ENCODE measurements at regions not wholly inside any gene's neighbourhood (a gene's known extent, or its start where the extent isn't known, plus 50 kb on each side); places are given as distances from the start of the nearest gene placed in this dataset.
"Not testable (repeated sequence)": the region's sequence is repeated elsewhere in the genome, so short reads cannot be mapped to it uniquely, and the experiment has no call there.

- Histone ChIP-seq H3K4me3 (ENCODE audit: insufficient read depth, low read depth, low read length, poor library complexity, severe bottlenecking) (no peak overlapping the region), H3K27ac (ENCODE audit: insufficient read depth, low read length, poor library complexity, severe bottlenecking) (no peak overlapping the region), H3K9me3 (ENCODE audit: control insufficient read depth, low read length) (no peaks in the 10 kb centered on the region), H3K36me3 (ENCODE audit: control insufficient read depth, insufficient read depth, low read length) (no peaks in the 10 kb centered on the region), H3K4me1 (ENCODE audit: control insufficient read depth, insufficient read depth, low read length, poor library complexity, severe bottlenecking) (no peaks in the 10 kb centered on the region), H3K27me3 (replicated peaks; ENCODE audit: control insufficient read depth, insufficient read depth, low read length, poor library complexity, severe bottlenecking) (no peaks in the 10 kb centered on the region)
- DNase-seq, result no peak
Measured at GRCh38 chrX:131634900-131635299, 91.0 kb downstream of the OR13H1 start.

DNA sequence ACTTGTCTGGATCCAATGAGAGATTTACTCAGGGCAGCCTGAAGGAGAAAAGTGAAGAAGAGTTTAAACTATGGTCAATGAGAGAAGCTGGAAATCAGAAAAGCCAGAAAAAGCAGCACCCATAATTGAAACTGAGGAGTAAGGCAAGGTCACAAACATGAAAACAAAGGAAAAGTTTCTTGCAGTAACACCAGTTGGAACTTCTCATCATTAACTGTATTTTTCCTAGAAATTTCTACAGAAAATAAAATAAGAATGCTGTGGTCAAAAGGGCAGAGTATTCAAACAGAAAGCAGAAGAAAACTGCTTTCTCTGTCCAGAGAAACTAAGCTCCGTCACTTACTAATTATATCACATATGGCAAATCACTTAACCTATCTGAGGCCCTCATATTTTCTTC, 102.2 kb downstream of the OR13H1 start:
- Histone ChIP-seq H3K9me3 (ENCODE audit: control insufficient read depth, low read length) (no peaks in the 10 kb centered on the region), H3K36me3 (ENCODE audit: control insufficient read depth, insufficient read depth, low read length) (no peaks in the 10 kb centered on the region), H3K27me3 (replicated peaks; ENCODE audit: control insufficient read depth, insufficient read depth, low read length, poor library complexity, severe bottlenecking) (no peaks in the 10 kb centered on the region), H3K4me1 (ENCODE audit: control insufficient read depth, insufficient read depth, low read length, poor library complexity, severe bottlenecking) (no peaks in the 10 kb centered on the region), H3K4me3 (ENCODE audit: insufficient read depth, low read depth, low read length, poor library complexity, severe bottlenecking) (no peak overlapping the region), H3K27ac (ENCODE audit: insufficient read depth, low read length, poor library complexity, severe bottlenecking) (no peak overlapping the region)
- no peak for DNase-seq

DNA sequence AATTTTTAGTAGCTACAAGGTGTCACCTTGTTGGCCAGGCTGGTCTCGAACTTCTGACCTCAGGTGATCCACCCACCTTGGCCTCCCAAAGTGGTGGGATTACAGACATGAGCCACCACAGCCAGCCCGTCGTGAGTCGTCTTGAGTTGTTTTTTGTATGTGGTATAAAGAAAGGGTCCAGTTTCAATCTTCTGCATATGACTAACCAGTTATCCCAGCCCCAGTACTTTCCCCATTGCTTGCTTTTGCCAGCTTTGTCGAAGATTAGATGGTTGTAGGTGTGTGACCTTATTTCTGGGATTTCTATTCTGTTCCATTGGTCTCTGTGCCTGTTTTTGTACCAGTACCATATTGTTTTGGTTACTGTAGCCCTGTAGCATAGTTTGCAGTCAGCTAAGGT, 105.9 kb downstream of the OR13H1 start:
- no peak overlapping the region for H3K4me3 ChIP-seq (ENCODE audit: insufficient read depth, low read depth, low read length, poor library complexity, severe bottlenecking)
- no peaks in the 10 kb centered on the region for H3K4me1 ChIP-seq (ENCODE audit: control insufficient read depth, insufficient read depth, low read length, poor library complexity, severe bottlenecking)
- no peaks in the 10 kb centered on the region for H3K27me3 ChIP-seq (replicated peaks; ENCODE audit: control insufficient read depth, insufficient read depth, low read length, poor library complexity, severe bottlenecking)
- H3K36me3 ChIP-seq (ENCODE audit: control insufficient read depth, insufficient read depth, low read length), result no peaks in the 10 kb centered on the region
- H3K27ac ChIP-seq (ENCODE audit: insufficient read depth, low read length, poor library complexity, severe bottlenecking), result no peak overlapping the region
- no peaks in the 10 kb centered on the region for H3K9me3 ChIP-seq (ENCODE audit: control insufficient read depth, low read length)
- no peak for DNase-seq

DNA sequence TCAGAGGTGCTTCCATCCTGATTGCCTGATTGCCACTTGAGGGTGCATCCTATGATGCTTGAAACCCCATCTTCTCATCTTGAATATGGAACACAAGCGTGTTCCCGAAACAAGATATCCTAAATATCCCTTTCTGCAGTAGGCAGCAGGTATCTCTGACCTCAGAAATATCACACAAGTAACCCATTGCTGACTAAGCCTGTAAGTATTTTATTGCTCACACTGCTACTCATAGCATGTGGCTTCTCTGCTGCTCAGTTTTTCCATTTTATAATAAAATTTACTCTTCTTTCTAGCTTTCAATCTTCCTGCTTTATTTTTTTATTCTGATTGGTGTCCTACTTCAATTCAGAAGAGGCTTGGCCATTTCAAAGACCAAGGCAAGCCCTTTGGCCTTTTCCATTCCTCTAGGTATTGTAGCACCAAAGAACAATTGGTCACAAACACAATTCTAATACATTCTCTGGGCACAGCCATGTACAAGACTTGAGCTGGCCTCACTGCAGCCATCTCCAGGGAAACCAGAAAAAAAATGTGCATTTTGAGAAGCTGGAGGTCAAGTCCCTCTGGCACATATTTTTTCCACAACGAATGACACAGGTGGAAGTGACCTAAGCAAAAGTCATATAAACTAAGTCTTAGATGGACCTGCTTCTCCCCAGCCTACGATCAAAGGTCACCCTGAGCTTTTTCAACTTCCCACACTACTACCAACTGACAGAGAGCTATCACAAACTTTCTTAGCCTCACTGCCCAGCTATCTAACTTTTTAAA, 107.0 kb downstream of the OR13H1 start:
- H3K4me1 ChIP-seq (ENCODE audit: control insufficient read depth, insufficient read depth, low read length, poor library complexity, severe bottlenecking), result no peaks in the 10 kb centered on the region
- no peak overlapping the region for H3K4me3 ChIP-seq (ENCODE audit: insufficient read depth, low read depth, low read length, poor library complexity, severe bottlenecking)
- no peaks in the 10 kb centered on the region for H3K9me3 ChIP-seq (ENCODE audit: control insufficient read depth, low read length)
- no peaks in the 10 kb centered on the region for H3K36me3 ChIP-seq (ENCODE audit: control insufficient read depth, insufficient read depth, low read length)
- no peaks in the 10 kb centered on the region for H3K27me3 ChIP-seq (replicated peaks; ENCODE audit: control insufficient read depth, insufficient read depth, low read length, poor library complexity, severe bottlenecking)
- no peak for DNase-seq
- H3K27ac ChIP-seq (ENCODE audit: insufficient read depth, low read length, poor library complexity, severe bottlenecking), result no peak overlapping the region

DNA sequence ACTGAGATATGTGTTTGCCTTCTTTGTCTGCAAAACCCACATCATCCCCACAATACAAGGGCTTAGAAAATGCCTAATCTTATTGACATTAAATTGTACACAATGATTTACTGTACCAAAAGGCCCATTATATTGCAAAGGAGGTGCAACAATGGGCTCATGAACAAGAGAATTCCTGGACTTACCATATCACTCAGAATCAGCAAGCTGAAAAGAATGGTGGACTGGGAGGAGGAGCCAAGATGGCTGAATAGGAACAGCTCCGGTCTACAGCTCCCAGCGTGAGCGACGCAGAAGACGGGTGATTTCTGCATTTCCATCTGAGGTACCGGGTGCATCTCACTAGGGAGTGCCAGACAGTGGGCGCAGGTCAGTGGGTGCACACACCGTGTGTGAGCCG, 119.9 kb downstream of the OR13H1 start:
- not testable (repeated sequence) for DNase-seq; H3K4me1 ChIP-seq (ENCODE audit: control insufficient read depth, insufficient read depth, low read length, poor library complexity, severe bottlenecking); H3K27me3 ChIP-seq (replicated peaks; ENCODE audit: control insufficient read depth, insufficient read depth, low read length, poor library complexity, severe bottlenecking); H3K4me3 ChIP-seq (ENCODE audit: insufficient read depth, low read depth, low read length, poor library complexity, severe bottlenecking); H3K9me3 ChIP-seq (ENCODE audit: control insufficient read depth, low read length); H3K27ac ChIP-seq (ENCODE audit: insufficient read depth, low read length, poor library complexity, severe bottlenecking); H3K36me3 ChIP-seq (ENCODE audit: control insufficient read depth, insufficient read depth, low read length)

- no peaks in the 10 kb centered on the region for H3K9me3 ChIP-seq (ENCODE audit: control insufficient read depth, low read length)
- H3K4me1 ChIP-seq (ENCODE audit: control insufficient read depth, insufficient read depth, low read length, poor library complexity, severe bottlenecking), result no peaks in the 10 kb centered on the region
- DNase-seq, result no peak
- H3K27me3 ChIP-seq (replicated peaks; ENCODE audit: control insufficient read depth, insufficient read depth, low read length, poor library complexity, severe bottlenecking), result no peaks in the 10 kb centered on the region
- no peak overlapping the region for H3K4me3 ChIP-seq (ENCODE audit: insufficient read depth, low read depth, low read length, poor library complexity, severe bottlenecking)
- no peak overlapping the region for H3K27ac ChIP-seq (ENCODE audit: insufficient read depth, low read length, poor library complexity, severe bottlenecking)
- no peaks in the 10 kb centered on the region for H3K36me3 ChIP-seq (ENCODE audit: control insufficient read depth, insufficient read depth, low read length)
Measured at GRCh38 chrX:131671735-131672134, 127.9 kb downstream of the OR13H1 start.

DNA sequence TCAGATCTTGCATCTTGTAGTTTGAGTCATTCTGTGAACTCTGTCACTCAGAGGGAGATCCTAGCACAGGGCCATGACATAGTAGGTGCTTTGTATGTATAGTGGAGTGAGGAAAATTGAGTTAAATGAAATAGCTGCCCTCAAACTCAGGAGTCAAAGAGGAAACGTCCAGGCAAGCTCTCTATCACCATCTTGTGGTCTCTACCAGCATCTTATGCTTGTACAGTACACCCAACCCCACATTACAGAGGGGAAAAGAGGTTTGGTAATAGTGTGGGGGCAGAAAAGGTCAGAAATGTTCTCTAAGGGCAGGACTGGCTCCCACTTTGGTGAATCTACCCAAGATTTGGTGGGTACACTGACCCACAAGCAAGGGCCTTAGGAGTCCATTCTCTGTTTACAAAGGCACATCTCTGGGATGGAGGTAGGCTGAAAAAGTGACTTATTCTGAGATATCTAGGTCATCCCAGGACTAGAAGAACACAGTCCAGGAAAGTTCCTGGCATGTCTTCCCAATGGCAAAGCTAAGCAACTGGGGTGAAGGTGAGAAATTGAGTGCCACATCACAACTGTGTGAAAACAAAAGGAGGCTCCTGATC, 131.8 kb downstream of the OR13H1 start:
- Histone ChIP-seq H3K27me3 (replicated peaks; ENCODE audit: control insufficient read depth, insufficient read depth, low read length, poor library complexity, severe bottlenecking) (no peaks in the 10 kb centered on the region), H3K27ac (ENCODE audit: insufficient read depth, low read length, poor library complexity, severe bottlenecking) (no peak overlapping the region), H3K4me1 (ENCODE audit: control insufficient read depth, insufficient read depth, low read length, poor library complexity, severe bottlenecking) (no peaks in the 10 kb centered on the region), H3K36me3 (ENCODE audit: control insufficient read depth, insufficient read depth, low read length) (no peaks in the 10 kb centered on the region), H3K4me3 (ENCODE audit: insufficient read depth, low read depth, low read length, poor library complexity, severe bottlenecking) (no peak overlapping the region), H3K9me3 (ENCODE audit: control insufficient read depth, low read length) (no peaks in the 10 kb centered on the region)
- no peak for DNase-seq

DNA sequence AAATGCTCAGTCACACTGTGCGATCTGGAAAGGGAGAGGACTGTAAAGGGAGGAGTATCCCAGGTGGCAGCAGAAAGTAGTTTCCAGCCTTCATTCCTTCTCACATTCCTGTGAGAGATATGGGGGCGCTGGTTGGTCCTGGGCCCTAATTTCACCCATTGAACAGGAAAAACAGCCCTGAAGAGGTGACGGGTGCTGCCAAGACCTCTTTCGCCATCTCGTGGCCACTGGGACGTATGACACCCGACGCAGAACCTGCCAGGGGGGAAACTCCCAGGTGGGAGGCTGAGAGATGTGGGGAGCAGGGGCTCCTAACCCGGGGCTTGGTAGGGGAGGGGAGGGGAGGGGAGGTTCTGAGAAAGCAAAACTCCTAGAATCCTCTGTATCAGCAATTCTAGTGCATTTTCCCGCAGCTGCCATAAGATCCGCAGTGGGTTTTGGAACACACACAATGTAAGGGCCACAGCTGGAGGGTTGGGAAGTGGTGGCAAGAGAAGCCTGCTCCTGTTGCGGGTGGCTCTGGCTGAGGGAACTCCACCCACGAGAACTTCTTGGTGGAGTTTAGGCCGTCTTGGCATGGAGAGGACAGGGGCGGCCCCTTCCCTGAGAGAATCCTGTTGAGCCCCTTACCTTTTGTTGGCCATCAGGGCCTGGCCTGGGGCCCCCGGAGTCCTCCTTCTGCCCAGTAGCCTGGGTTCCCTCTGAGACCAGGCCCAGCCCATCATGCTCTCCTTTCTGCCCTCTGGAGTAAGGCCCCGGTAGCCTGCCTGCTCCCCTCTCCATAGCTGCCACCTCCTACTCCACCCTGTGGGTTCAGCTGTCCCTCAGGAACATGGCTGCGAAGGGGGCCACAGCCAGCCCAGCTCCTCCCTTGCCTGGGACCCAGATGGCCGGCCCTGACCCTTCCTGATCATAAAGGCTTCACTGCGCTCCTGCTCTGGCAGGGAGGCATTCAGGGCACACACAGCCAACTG, 134.1 kb downstream of the OR13H1 start:
- peak in 2 of 3 donors; percentile 0 to 25 for DNase-seq

DNA sequence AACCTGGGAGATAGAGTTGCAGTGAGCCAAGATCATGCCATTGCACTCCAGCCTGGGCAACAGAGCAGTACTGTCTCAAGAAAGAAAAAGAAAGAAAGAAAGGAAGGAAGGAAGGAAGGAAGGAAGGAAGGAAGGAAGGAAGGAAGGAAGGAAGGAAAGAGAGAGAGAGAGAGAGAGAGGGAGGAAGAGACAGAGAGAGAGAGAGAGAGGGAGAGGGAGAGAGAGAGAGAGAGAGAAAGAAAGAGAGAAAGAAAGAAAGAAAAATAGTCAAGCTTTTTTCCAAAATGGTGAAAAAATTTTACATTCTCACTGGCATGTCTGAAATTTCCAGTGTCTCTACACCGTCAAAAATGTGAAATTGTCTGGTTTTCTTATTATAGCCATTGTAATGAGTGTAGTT, 138.9 kb downstream of the OR13H1 start:
- H3K4me1 ChIP-seq (ENCODE audit: control insufficient read depth, insufficient read depth, low read length, poor library complexity, severe bottlenecking); DNase-seq; H3K27me3 ChIP-seq (replicated peaks; ENCODE audit: control insufficient read depth, insufficient read depth, low read length, poor library complexity, severe bottlenecking); H3K27ac ChIP-seq (ENCODE audit: insufficient read depth, low read length, poor library complexity, severe bottlenecking); H3K4me3 ChIP-seq (ENCODE audit: insufficient read depth, low read depth, low read length, poor library complexity, severe bottlenecking); H3K9me3 ChIP-seq (ENCODE audit: control insufficient read depth, low read length); H3K36me3 ChIP-seq (ENCODE audit: control insufficient read depth, insufficient read depth, low read length): not testable (repeated sequence)

More for the DNA sequence above, 134.1 kb downstream of the OR13H1 start:
- H3K9me3 ChIP-seq (ENCODE audit: control insufficient read depth, low read length), result no peaks in the 10 kb centered on the region
- H3K27ac ChIP-seq (ENCODE audit: insufficient read depth, low read length, poor library complexity, severe bottlenecking), result no peak overlapping the region
- no peak overlapping the region for H3K4me3 ChIP-seq (ENCODE audit: insufficient read depth, low read depth, low read length, poor library complexity, severe bottlenecking)
- no peaks in the 10 kb centered on the region for H3K27me3 ChIP-seq (replicated peaks; ENCODE audit: control insufficient read depth, insufficient read depth, low read length, poor library complexity, severe bottlenecking)
- no peaks in the 10 kb centered on the region for H3K4me1 ChIP-seq (ENCODE audit: control insufficient read depth, insufficient read depth, low read length, poor library complexity, severe bottlenecking)
- no peaks in the 10 kb centered on the region for H3K36me3 ChIP-seq (ENCODE audit: control insufficient read depth, insufficient read depth, low read length)

DNA sequence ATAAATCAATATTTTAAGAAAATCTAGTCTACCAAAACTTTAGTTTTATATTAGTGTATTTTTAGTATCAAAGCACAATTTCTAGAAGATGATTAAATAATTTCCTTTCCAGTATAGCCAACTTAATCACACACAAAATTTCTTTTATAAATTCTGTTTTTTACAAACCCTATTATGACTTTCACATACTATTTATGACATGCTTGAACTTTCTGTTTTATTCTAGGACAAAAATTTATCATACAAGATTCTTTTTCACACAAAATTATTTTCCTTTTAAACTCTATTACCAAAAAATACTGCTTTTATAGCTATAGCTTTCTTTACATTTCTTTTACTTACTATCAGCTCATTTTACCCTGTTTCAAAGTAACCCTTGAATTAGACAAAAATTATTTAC, 149.5 kb downstream of the OR13H1 start:
- no peaks in the 10 kb centered on the region for H3K27me3 ChIP-seq (replicated peaks; ENCODE audit: control insufficient read depth, insufficient read depth, low read length, poor library complexity, severe bottlenecking)
- no peak overlapping the region for H3K27ac ChIP-seq (ENCODE audit: insufficient read depth, low read length, poor library complexity, severe bottlenecking)
- H3K4me1 ChIP-seq (ENCODE audit: control insufficient read depth, insufficient read depth, low read length, poor library complexity, severe bottlenecking), result no peaks in the 10 kb centered on the region
- H3K9me3 ChIP-seq (ENCODE audit: control insufficient read depth, low read length), result no peaks in the 10 kb centered on the region
- H3K36me3 ChIP-seq (ENCODE audit: control insufficient read depth, insufficient read depth, low read length), result no peaks in the 10 kb centered on the region
- H3K4me3 ChIP-seq (ENCODE audit: insufficient read depth, low read depth, low read length, poor library complexity, severe bottlenecking), result no peak overlapping the region
- DNase-seq, result no peak
